ENCODE measurements at regions not wholly inside any gene's neighbourhood (a gene's known extent, or its start where the extent isn't known, plus 50 kb on each side); places are given as distances from the start of the nearest gene placed in this dataset.

DNA sequence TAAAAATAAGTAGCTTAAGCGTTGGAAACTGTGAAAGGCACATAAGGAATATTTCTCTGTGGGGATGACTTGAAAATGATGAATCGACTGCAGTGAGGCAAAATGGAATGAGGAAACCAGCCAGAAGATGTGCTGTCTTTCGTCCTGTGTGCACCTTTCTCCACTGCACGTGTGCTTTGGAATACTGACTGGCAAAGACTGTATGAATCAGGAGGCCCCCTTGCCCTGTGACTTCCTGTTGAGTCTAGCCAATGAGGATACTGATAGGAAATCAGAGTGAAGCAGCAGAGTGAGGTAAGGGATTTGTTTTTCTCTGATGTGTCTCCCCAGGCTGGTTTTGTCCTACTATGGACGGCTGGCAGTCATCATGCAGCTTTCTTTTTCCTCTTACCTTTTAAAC is 118.2 kb upstream of the ADGRL4 start:
- no peak for DNase-seq (ENCODE audit: low read depth in 1 of 2, low spot score in 1 of 2)
- Histone ChIP-seq H3K27ac (replicated peaks) (no peak overlapping the region), H3K4me3 (replicated peaks; ENCODE audit: insufficient read depth, low read length) (no peak overlapping the region), H3K27me3 (ENCODE audit: insufficient read depth, poor library complexity, severe bottlenecking) (no peaks in the 10 kb centered on the region)
- TF ChIP-seq POLR2AphosphoS5 (IDR thresholded peaks at IDR 0.05; ENCODE audit: low read depth) (no peak), CTCF (IDR thresholded peaks at IDR 0.05; ENCODE audit: insufficient read depth, low read length) (no peak), SPI1 (IDR thresholded peaks at IDR 0.05; ENCODE audit: borderline replicate concordance, low read depth) (no peak), GABPA (IDR thresholded peaks at IDR 0.05; ENCODE audit: low read depth) (no peak)
- TF ChIP-seq, protein P1, sequence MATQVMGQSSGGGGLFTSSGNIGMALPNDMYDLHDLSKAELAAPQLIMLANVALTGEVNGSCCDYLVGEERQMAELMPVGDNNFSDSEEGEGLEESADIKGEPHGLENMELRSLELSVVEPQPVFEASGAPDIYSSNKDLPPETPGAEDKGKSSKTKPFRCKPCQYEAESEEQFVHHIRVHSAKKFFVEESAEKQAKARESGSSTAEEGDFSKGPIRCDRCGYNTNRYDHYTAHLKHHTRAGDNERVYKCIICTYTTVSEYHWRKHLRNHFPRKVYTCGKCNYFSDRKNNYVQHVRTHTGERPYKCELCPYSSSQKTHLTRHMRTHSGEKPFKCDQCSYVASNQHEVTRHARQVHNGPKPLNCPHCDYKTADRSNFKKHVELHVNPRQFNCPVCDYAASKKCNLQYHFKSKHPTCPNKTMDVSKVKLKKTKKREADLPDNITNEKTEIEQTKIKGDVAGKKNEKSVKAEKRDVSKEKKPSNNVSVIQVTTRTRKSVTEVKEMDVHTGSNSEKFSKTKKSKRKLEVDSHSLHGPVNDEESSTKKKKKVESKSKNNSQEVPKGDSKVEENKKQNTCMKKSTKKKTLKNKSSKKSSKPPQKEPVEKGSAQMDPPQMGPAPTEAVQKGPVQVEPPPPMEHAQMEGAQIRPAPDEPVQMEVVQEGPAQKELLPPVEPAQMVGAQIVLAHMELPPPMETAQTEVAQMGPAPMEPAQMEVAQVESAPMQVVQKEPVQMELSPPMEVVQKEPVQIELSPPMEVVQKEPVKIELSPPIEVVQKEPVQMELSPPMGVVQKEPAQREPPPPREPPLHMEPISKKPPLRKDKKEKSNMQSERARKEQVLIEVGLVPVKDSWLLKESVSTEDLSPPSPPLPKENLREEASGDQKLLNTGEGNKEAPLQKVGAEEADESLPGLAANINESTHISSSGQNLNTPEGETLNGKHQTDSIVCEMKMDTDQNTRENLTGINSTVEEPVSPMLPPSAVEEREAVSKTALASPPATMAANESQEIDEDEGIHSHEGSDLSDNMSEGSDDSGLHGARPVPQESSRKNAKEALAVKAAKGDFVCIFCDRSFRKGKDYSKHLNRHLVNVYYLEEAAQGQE (IDR thresholded peaks at IDR 0.05; ENCODE audit: insufficient replicate concordance, low read depth), result no peak

DNA sequence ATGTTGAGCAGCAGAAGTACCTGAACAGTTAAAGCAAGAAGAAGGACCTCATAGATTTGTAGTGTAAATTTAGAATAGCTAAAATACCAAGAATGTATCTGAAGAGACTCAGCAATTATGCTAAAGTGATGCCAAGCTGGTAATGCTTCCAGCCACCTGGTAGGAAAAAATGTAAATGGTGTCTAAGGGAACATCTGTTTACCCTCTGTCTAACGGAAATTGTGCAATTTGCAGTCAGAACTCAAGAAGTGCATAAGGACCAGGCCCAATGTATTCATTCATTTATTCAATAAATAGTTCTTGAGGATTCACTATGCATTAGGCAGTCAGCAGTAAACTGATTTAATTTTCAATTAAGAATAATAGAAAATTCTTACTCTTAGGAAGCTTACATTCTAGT is 116.0 kb upstream of the ADGRL4 start:
- no peaks in the 10 kb centered on the region for H3K27me3 ChIP-seq (ENCODE audit: insufficient read depth, poor library complexity, severe bottlenecking)
- TF ChIP-seq GABPA (IDR thresholded peaks at IDR 0.05; ENCODE audit: low read depth) (no peak), POLR2AphosphoS5 (IDR thresholded peaks at IDR 0.05; ENCODE audit: low read depth) (no peak), CTCF (IDR thresholded peaks at IDR 0.05; ENCODE audit: insufficient read depth, low read length) (no peak), SPI1 (IDR thresholded peaks at IDR 0.05; ENCODE audit: borderline replicate concordance, low read depth) (no peak)
- TF ChIP-seq, protein P1 (IDR thresholded peaks at IDR 0.05; ENCODE audit: insufficient replicate concordance, low read depth), result no peak
- no peak for DNase-seq (ENCODE audit: low read depth in 1 of 2, low spot score in 1 of 2)
- no peak overlapping the region for H3K4me3 ChIP-seq (replicated peaks; ENCODE audit: insufficient read depth, low read length)
- H3K27ac ChIP-seq (replicated peaks), result no peak overlapping the region

GRCh38 chr1:79117376-79117775 is 110.8 kb upstream of the ADGRL4 start:
- H3K27me3 ChIP-seq (ENCODE audit: insufficient read depth, poor library complexity, severe bottlenecking), result no peaks in the 10 kb centered on the region
- TF ChIP-seq, protein P1 (IDR thresholded peaks at IDR 0.05; ENCODE audit: insufficient replicate concordance, low read depth), result no peak
- TF ChIP-seq CTCF (IDR thresholded peaks at IDR 0.05; ENCODE audit: insufficient read depth, low read length), result no peak
- TF ChIP-seq SPI1 (IDR thresholded peaks at IDR 0.05; ENCODE audit: borderline replicate concordance, low read depth), result no peak
- no peak overlapping the region for H3K27ac ChIP-seq (replicated peaks)
- no peak for DNase-seq (ENCODE audit: low read depth in 1 of 2, low spot score in 1 of 2)
- H3K4me3 ChIP-seq (replicated peaks; ENCODE audit: insufficient read depth, low read length), result no peak overlapping the region
